ENCODE measurements at regions not wholly inside any gene's neighbourhood (a gene's known extent, or its start where the extent isn't known, plus 50 kb on each side); places are given as distances from the start of the nearest gene placed in this dataset.
"Not testable (repeated sequence)": the region's sequence is repeated elsewhere in the genome, so short reads cannot be mapped to it uniquely, and the experiment has no call there.

- DNase-seq (ENCODE audit: extremely low read depth, insufficient read length): no peak
- no peaks in the 10 kb centered on the region for H3K27me3 ChIP-seq (replicated peaks; ENCODE audit: control insufficient read depth, insufficient read depth, low read length)
- no peak overlapping the region for H3K4me3 ChIP-seq (replicated peaks; ENCODE audit: low read depth, low read length)
- H3K36me3 ChIP-seq (ENCODE audit: control insufficient read depth, insufficient read depth, low read length): no peaks in the 10 kb centered on the region
- TF ChIP-seq CTCF (IDR thresholded peaks at IDR 0.05; ENCODE audit: insufficient read depth, low read length, poor library complexity, severe bottlenecking): no peak
These were observed 269.9 kb downstream of the MED10 start for GRCh38 chr5:6108540-6108848.

GRCh38 chr5:6107675-6108539 lies 270.4 kb downstream of the MED10 start:
- H3K4me3 ChIP-seq (replicated peaks; ENCODE audit: low read depth, low read length): no peak overlapping the region
- no peak for TF ChIP-seq CTCF (IDR thresholded peaks at IDR 0.05; ENCODE audit: insufficient read depth, low read length, poor library complexity, severe bottlenecking)
- H3K27me3 ChIP-seq (replicated peaks; ENCODE audit: control insufficient read depth, insufficient read depth, low read length): no peaks in the 10 kb centered on the region
- no peak for DNase-seq (ENCODE audit: extremely low read depth, insufficient read length)
- no peaks in the 10 kb centered on the region for H3K36me3 ChIP-seq (ENCODE audit: control insufficient read depth, insufficient read depth, low read length)

GRCh38 chr5:6106756-6107155 lies 271.6 kb downstream of the MED10 start:
- Histone ChIP-seq H3K4me3 (replicated peaks; ENCODE audit: low read depth, low read length) (no peak overlapping the region), H3K36me3 (ENCODE audit: control insufficient read depth, insufficient read depth, low read length) (no peaks in the 10 kb centered on the region), H3K27me3 (replicated peaks; ENCODE audit: control insufficient read depth, insufficient read depth, low read length) (no peaks in the 10 kb centered on the region)
- no peak for TF ChIP-seq CTCF (IDR thresholded peaks at IDR 0.05; ENCODE audit: insufficient read depth, low read length, poor library complexity, severe bottlenecking)
- no peak for DNase-seq (ENCODE audit: extremely low read depth, insufficient read length)

GRCh38 chr5:6105320-6105719 lies 273.0 kb downstream of the MED10 start:
- no peak overlapping the region for H3K4me3 ChIP-seq (replicated peaks; ENCODE audit: low read depth, low read length)
- TF ChIP-seq CTCF (IDR thresholded peaks at IDR 0.05; ENCODE audit: insufficient read depth, low read length, poor library complexity, severe bottlenecking): no peak
- no peaks in the 10 kb centered on the region for H3K36me3 ChIP-seq (ENCODE audit: control insufficient read depth, insufficient read depth, low read length)
- H3K27me3 ChIP-seq (replicated peaks; ENCODE audit: control insufficient read depth, insufficient read depth, low read length): no peaks in the 10 kb centered on the region
- no peak for DNase-seq (ENCODE audit: extremely low read depth, insufficient read length)

- Histone ChIP-seq H3K27me3 (replicated peaks; ENCODE audit: control insufficient read depth, insufficient read depth, low read length) (no peaks in the 10 kb centered on the region), H3K36me3 (ENCODE audit: control insufficient read depth, insufficient read depth, low read length) (no peaks in the 10 kb centered on the region), H3K4me3 (replicated peaks; ENCODE audit: low read depth, low read length) (no peak overlapping the region)
- no peak for TF ChIP-seq CTCF (IDR thresholded peaks at IDR 0.05; ENCODE audit: insufficient read depth, low read length, poor library complexity, severe bottlenecking)
- no peak for DNase-seq (ENCODE audit: extremely low read depth, insufficient read length)
These were observed 282.2 kb downstream of the MED10 start for GRCh38 chr5:6096101-6096500.

- H3K36me3 ChIP-seq (ENCODE audit: control insufficient read depth, insufficient read depth, low read length); H3K27me3 ChIP-seq (replicated peaks; ENCODE audit: control insufficient read depth, insufficient read depth, low read length); DNase-seq (ENCODE audit: extremely low read depth, insufficient read length); H3K4me3 ChIP-seq (replicated peaks; ENCODE audit: low read depth, low read length): not testable (repeated sequence)
These were observed 284.2 kb downstream of the MED10 start for GRCh38 chr5:6094180-6094579.
